Dedifferentiated amniotic fluid mesenchymal stem cell (primary cell): ENCODE measurements at regions not wholly inside any gene's neighbourhood (a gene's known extent, or its start where the extent isn't known, plus 50 kb on each side); places are given as distances from the start of the nearest gene placed in this dataset.
"Not testable (repeated sequence)": the region's sequence is repeated elsewhere in the genome, so short reads cannot be mapped to it uniquely, and the experiment has no call there.

Source experiments
- DNase-seq: peaks from one replicate; pipeline ENCODE4 v3.0.0-alpha.2; 2016; ENCODE audit errors: extremely low spot score

- no peak for DNase-seq
Observed at GRCh38 chr3:127418560-127419147, 130.8 kb upstream of the PRR20G start.

- no peak for DNase-seq
Observed at GRCh38 chr3:127417709-127418559, 130.1 kb upstream of the PRR20G start.

DNA sequence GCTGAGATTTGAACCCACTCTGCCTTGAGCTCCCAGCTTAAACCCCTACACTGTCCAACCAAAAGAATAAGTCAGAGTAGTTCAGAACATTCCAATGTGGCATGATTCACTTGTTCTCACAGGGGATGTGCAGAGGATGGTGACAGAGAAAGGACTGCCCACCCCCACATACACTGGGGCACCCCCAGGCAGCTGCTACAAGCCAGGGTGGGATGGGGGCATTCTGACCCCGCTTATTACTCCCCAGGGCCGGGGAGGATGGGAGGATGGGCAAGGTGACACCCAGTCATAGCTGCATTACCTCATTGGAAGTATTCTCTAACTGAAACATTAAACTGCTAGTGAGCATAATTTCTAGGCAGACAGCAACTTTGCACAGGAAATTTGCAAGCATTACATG is 126.0 kb upstream of the PRR20G start:
- DNase-seq, result no peak

GRCh38 chr3:127413318-127413673 is 125.5 kb upstream of the PRR20G start:
- no peak for DNase-seq

GRCh38 chr3:127412578-127413317 is 124.9 kb upstream of the PRR20G start:
- no peak for DNase-seq

- DNase-seq, result not testable (repeated sequence)
Observed at GRCh38 chr3:127411875-127412274, 124.0 kb upstream of the PRR20G start.

GRCh38 chr3:127411083-127411727 is 123.4 kb upstream of the PRR20G start:
- no peak for DNase-seq

DNA sequence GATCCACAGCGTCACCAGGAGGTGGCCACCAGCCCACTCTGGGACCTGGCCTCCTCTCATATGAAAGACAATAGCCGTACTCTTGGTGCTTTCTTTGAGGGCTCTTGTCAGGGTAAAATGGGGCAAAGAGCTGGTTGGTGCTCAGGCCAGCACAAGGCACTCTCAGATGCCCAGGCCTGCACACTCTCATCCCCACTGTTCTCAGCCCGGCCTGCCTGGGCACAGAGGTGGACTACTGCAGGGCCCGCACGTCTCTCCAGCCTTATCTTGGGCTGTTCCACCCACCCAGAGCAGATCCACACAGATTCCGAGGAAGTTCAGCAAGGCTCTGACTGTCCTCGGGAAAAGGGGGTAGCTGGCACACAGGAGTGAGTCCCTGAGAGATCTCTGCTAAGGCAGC is 122.8 kb upstream of the PRR20G start:
- DNase-seq, result no peak

GRCh38 chr3:127410137-127410488 is 122.3 kb upstream of the PRR20G start:
- DNase-seq, result no peak

- no peak for DNase-seq
Observed at GRCh38 chr3:127409421-127410136, 121.7 kb upstream of the PRR20G start.

DNA sequence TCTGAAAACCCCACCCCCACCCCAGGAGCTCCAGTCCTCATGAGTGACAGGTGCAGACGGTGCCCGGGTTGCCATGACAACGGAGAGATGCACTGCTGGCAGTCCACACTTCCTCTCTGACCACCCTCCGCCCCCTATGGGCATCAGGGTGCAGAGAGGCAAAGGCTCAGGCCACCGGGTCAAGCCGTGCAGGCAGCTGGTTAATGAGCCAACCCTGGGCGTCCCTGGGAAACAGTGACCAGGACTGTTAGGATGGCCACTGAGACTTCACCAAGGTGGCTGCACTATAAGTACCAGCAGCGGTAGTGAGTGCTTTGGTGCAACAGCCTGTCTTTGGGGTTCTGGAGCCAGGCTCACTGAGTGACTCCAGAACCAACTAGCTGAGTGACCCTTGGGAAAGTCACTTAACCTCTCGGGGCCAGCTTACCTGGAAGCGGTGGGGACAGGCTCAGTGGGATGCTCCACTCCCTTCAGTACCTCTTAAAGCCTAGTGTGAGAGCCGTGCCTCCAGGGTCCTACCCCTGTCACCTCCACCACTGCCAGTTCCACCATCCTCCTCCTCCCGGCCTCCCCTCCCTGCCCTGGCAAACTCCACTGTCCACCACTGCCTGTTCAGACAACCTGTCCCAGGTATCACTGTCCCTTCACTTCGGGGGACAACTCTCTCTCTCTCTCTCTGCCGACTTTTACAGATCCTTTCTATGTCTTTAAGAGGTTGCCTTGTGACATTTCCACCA is 121.0 kb upstream of the PRR20G start:
- no peak for DNase-seq

DNA sequence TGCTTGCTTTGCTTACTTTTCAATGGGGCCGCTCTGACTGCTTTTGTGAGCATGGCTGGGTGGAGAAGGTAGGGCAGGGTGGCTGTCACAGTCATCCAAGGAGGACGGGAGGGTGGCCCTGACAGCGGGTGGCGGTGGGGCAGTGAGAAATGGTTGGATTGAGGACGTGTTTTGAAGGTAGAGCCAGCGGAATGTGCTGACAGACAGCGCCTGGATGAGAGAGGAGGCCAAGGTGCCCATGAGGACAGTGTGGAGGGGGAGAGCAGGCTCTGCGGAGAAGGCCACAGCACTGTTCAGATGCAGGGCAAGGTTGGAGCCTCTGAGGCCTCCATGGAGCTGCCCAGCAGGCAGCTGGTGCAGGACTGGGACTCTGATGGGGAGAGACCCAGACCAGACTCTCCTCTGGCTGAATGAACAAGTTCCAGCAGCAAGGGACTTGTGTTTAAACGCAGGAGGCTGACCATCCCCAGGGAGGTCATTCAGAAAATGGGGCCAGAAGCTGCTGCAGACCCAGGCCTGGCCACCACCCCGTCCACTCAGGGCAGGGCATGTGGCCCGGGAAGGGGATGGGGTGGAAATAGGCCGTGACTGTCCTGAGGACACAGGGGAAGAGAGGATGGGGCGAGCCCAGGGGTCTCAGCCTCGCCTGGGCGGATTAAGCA is 120.3 kb upstream of the PRR20G start:
- no peak for DNase-seq

DNA sequence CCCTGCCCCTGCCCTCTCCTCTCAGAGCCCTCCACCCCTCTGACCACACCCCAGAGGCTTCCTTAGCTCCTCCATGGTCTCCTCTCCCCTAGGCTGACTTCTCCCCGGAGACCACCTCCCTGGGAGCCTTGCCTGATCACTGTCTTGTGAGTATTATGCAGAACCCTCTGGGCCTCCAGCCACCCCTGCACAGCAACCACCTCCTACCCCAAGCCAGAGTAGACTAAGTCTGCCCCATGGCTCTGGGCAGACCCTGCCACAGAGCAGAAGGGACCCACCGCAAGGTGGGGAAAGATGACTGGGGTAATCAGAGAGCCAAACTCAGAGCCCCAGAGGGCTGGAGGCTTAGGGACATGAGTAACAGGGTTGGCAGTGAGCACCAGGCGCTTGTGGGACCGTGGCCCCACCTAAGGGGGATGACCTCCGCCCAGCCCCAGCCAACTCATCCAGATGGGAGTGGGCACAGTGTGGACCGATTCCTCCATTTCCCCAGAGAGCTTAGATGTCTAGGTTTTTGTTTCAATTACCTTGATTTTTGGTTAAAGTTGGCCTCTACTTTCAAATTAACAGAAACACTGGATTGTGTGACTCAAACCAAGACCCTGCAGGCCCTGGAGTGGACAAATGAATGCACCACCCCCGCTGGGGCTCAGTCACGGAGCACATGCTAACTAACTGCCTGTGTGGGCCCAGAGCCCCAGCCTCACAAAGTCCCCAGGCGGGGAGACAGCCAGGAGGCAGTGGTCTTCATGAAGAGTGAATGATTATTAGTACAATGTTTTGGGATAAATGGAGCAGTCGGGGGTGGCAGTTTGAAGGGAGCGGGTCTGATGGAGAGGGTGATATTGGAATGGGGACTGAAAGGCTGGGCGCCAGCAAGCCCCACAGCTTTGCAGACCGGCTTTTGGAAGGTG is 119.4 kb upstream of the PRR20G start:
- DNase-seq, result no peak

- DNase-seq, result no peak
Observed at GRCh38 chr3:127406309-127407025, 118.6 kb upstream of the PRR20G start.

DNA sequence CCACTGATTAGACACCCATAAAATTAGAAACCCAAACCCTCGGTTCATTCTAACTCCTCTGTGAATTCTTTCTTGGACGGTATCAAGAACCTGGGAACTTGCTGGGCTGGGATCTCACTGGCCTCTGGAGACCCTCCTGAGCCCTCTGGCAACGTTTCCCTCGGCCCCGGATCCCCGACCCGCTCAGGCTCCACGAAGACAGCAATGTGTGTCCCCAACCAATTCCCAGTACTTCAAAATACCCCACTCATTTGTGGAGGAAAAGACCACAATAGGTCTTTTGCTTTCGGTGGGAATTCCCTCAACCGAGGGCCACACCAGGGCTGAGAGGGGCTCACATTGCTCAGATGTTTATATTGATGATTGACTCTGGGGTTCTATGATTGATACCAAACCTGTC is 117.9 kb upstream of the PRR20G start:
- DNase-seq, result no peak

DNA sequence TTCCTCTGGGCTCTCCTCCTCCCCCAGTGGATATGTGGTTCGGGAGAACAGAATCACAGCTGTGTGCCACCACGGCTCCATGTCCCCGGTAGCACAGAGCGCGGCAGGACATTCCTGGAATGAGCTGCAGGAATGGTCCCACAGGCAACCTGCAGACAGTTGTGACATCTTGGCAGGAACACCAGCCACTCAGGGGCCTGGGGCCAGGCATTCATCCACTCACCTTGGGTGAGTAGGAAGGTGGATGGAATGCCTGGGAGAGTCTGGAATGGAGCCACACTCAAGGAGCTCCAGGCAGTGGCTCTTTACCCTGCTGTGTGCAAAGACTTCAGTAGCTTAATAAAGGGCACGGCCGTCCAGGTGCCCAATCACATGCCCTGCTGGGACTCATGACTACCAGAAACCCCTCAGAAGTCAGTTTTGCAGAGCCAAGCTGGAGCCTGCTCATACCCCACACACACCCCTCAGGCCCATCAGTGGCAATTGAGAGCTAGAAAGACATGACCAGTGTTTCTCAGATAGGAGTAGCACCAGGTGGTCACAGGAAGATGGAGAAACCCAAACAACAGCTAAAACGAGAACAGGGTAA is 117.3 kb upstream of the PRR20G start:
- DNase-seq, result no peak

GRCh38 chr3:127404221-127405009 is 116.6 kb upstream of the PRR20G start:
- no peak for DNase-seq

GRCh38 chr3:127403795-127404194 is 115.9 kb upstream of the PRR20G start:
- DNase-seq, result no peak
